GM12878 (cell line): ENCODE measurements at regions not wholly inside any gene's neighbourhood (a gene's known extent, or its start where the extent isn't known, plus 50 kb on each side); places are given as distances from the start of the nearest gene placed in this dataset.

Source experiments
- ATAC-seq: fragments of 200-7000 bp; cut with Tn5 transposase; 3 replicates; pipeline ENCODE4 v1.9.1; 2020; ENCODE audit warnings: mild to moderate bottlenecking, moderate library complexity
- BruUV-seq: library from RNA; stranded (reverse); fragments of 400-500 nt; replicated peaks from 2 replicates; lab custom pipeline; 2021; lab: Mats Ljungman, UMichigan
- CTCF ChIA-PET: fragments of 300-600 bp; sonication (Branson Sonifier 250); formaldehyde crosslinking; extraction: SDS; loops from one replicate; lab custom pipeline; 2021; ENCODE audit warnings: inconsistent platforms; lab: Yijun Ruan, JAX
- POLR2A ChIA-PET: fragments of 350-600 bp; formaldehyde crosslinking; extraction: SDS; loops from one replicate; lab custom pipeline; 2021; ENCODE audit warnings: inconsistent platforms; lab: Charles Lee
- RAD21 ChIA-PET: fragments of 300-600 bp; sonication (Branson Sonifier 250); formaldehyde crosslinking; loops from one replicate; lab custom pipeline; 2023; ENCODE audit warnings: antibody characterized with exemption; ENCODE audit not compliant: unreplicated experiment; lab: Charles Lee
- SMC1A ChIA-PET: fragments of 300-600 bp; sonication (Branson Sonifier 250); formaldehyde crosslinking; loops from one replicate; lab custom pipeline; 2023; ENCODE audit not compliant: unreplicated experiment, uncharacterized antibody; lab: Charles Lee
- DNase-seq: peaks from one replicate; pipeline ENCODE4 v3.0.0-alpha.2; 2011; ENCODE audit warnings: low read depth, low spot score
- FAIRE-seq: peaks from 3 replicates; lab custom pipeline; 2011; peaks lifted over from hg19 to GRCh38; lab: Jason Lieb, UNC
- H2AFZ ChIP-seq: 2 replicates; pipeline ENCODE4 v1.6.0; 2011; ENCODE audit warnings: low read depth, low read length, control low read depth; ENCODE audit not compliant: control insufficient read depth
- H3K27ac ChIP-seq: 2 replicates; pipeline ENCODE4 v1.5.1; 2011; ENCODE audit warnings: control low read depth; ENCODE audit not compliant: control insufficient read depth, insufficient read depth
- H3K27me3 ChIP-seq, 2 experiments: replicated peaks in 1 of 2; 2 replicates each; pipeline versions ENCODE4 v1.6.0 to v1.6.1; 2011; ENCODE audit warnings: low read length in 1 of 2; ENCODE audit not compliant: control insufficient read depth in 2 of 2, insufficient read depth in 2 of 2
- H3K36me3 ChIP-seq, 2 experiments: 2 replicates each; pipeline ENCODE4 v1.5.1; 2011; ENCODE audit warnings: low read length in 1 of 2; ENCODE audit not compliant: control insufficient read depth in 2 of 2, insufficient read depth in 2 of 2
- H3K4me1 ChIP-seq: 2 replicates; pipeline ENCODE4 v1.6.1; 2011; ENCODE audit warnings: mild to moderate bottlenecking, low read length, moderate library complexity, mixed read lengths; ENCODE audit not compliant: control insufficient read depth, insufficient read depth
- H3K4me2 ChIP-seq: 2 replicates; pipeline ENCODE4 v1.6.0; 2011; ENCODE audit warnings: control low read depth; ENCODE audit not compliant: control insufficient read depth, insufficient read depth
- H3K4me3 ChIP-seq: fragments of 200-600 bp; sonication (generic); 2 replicates; pipeline ENCODE4 v1.5.1; 2016
- H3K79me2 ChIP-seq: 2 replicates; pipeline ENCODE4 v1.6.0; 2011; ENCODE audit warnings: low read length; ENCODE audit not compliant: control insufficient read depth, insufficient read depth
- H3K9ac ChIP-seq: 2 replicates; pipeline ENCODE4 v1.8.0; 2011; ENCODE audit warnings: low read length, control low read depth, mixed read lengths; ENCODE audit not compliant: control insufficient read depth, insufficient read depth
- H3K9me3 ChIP-seq: replicated peaks from 3 replicates; pipeline ENCODE4 v1.5.1; 2011; ENCODE audit warnings: mild to moderate bottlenecking, low read length; ENCODE audit not compliant: control insufficient read depth, insufficient read depth
- H4K20me1 ChIP-seq: 2 replicates; pipeline ENCODE4 v1.6.0; 2011; ENCODE audit not compliant: control insufficient read depth, insufficient read depth
- ZBED1 ChIP-seq: IDR thresholded peaks from 2 replicates; pipeline ENCODE4 v1.6.1; 2016; ENCODE audit warnings: borderline replicate concordance
- WGBS: methylation state at CpG from one replicate; pipeline ENCODE4 v1.1.6; 2016; ENCODE audit warnings: low lambda C conversion rate; ENCODE audit not compliant: insufficient replicate concordance, insufficient coverage; ENCODE audit errors: missing lambda C conversion rate; 5-methylcytosine and 5-hydroxymethylcytosine counted together
- in situ Hi-C: fragments of 300-500 bp; cut with MboI; formaldehyde crosslinking; loops from 9 replicates; pipeline ENCODE4 v1.14.3; 2018; ENCODE audit warnings: mixed read lengths
- intact Hi-C: fragments of 100-400 bp; cut with micrococcal nuclease; formaldehyde crosslinking; loops from one replicate; pipeline ENCODE4 v1.14.2; 2022; ENCODE audit not compliant: unreplicated experiment
- TF ChIP-seq, protein P1 (sequence below): IDR thresholded peaks from 2 replicates; pipeline ENCODE4 v1.6.1; 2012; ENCODE audit warnings: improper control_type of control experiment, low read depth, low read length; ENCODE audit not compliant: insufficient replicate concordance

DNA sequence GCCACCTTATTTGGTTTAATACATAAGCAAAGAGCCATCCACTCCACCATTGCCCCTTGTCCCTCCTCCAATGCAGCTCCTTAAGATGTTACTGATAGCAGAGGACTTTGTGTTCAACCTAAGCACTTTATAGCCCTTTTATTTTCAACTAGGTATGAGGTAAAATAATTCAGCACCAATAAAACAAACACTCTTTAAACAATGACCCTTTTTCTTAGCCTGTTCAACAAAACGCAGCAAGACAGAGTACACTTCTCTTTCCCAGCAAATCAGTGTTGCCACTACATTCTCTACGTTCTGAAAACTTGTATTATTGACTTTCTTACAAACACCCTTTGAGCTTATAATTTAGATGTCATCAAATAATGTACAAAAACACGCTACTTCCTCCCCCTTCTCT is 104.0 kb upstream of the IGLL5 start:
- no peak for ATAC-seq
- H3K79me2 ChIP-seq: no peaks in the 10 kb centered on the region
- no TSS peak for BruUV-seq
- no peak overlapping the region for H3K27ac ChIP-seq
- no peaks in the 10 kb centered on the region for H3K27me3 ChIP-seq
- POLR2A ChIA-PET: no interaction called here
- TF ChIP-seq ZBED1: no peak
- TF ChIP-seq, protein P1, sequence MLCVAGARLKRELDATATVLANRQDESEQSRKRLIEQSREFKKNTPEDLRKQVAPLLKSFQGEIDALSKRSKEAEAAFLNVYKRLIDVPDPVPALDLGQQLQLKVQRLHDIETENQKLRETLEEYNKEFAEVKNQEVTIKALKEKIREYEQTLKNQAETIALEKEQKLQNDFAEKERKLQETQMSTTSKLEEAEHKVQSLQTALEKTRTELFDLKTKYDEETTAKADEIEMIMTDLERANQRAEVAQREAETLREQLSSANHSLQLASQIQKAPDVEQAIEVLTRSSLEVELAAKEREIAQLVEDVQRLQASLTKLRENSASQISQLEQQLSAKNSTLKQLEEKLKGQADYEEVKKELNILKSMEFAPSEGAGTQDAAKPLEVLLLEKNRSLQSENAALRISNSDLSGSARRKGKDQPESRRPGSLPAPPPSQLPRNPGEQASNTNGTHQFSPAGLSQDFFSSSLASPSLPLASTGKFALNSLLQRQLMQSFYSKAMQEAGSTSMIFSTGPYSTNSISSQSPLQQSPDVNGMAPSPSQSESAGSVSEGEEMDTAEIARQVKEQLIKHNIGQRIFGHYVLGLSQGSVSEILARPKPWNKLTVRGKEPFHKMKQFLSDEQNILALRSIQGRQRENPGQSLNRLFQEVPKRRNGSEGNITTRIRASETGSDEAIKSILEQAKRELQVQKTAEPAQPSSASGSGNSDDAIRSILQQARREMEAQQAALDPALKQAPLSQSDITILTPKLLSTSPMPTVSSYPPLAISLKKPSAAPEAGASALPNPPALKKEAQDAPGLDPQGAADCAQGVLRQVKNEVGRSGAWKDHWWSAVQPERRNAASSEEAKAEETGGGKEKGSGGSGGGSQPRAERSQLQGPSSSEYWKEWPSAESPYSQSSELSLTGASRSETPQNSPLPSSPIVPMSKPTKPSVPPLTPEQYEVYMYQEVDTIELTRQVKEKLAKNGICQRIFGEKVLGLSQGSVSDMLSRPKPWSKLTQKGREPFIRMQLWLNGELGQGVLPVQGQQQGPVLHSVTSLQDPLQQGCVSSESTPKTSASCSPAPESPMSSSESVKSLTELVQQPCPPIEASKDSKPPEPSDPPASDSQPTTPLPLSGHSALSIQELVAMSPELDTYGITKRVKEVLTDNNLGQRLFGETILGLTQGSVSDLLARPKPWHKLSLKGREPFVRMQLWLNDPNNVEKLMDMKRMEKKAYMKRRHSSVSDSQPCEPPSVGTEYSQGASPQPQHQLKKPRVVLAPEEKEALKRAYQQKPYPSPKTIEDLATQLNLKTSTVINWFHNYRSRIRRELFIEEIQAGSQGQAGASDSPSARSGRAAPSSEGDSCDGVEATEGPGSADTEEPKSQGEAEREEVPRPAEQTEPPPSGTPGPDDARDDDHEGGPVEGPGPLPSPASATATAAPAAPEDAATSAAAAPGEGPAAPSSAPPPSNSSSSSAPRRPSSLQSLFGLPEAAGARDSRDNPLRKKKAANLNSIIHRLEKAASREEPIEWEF: no peak
- TF ChIP-seq, all 136 proteins: peak for 0
- ChIA-PET SMC1A (interaction anchor here (1.2 to 1.4 kb wide), 2 partner anchors 159 to 172 kb away, joined by 3 read pairs; no protein-coding TSS in a partner anchor), CTCF (interaction anchor here (1.2 to 2.9 kb wide), 4 partner anchors 13 to 176 kb away, joined by 3 to 13 read pairs (median 4); no protein-coding TSS in a partner anchor), RAD21 (interaction anchor here (1.4 kb wide), 1 partner anchor 26 kb away, joined by 3 read pairs; no protein-coding TSS in a partner anchor)
- 2% methylated on average over 3 of the region's 3 CpGs for WGBS
- no peak overlapping the region for H3K4me3 ChIP-seq
- no peak overlapping the region for H3K9ac ChIP-seq
- no peaks in the 10 kb centered on the region for H3K36me3 ChIP-seq
- FAIRE-seq (no peak), DNase-seq (no peak)
- no peaks in the 10 kb centered on the region for H4K20me1 ChIP-seq
- no peaks in the 10 kb centered on the region for H3K9me3 ChIP-seq
- intact Hi-C loops: no loop called here
- H3K4me2 ChIP-seq: no peak overlapping the region
- H2AFZ ChIP-seq: no peak overlapping the region
- no peaks in the 10 kb centered on the region for H3K4me1 ChIP-seq
- in situ Hi-C loops: loop anchor here (10.0 kb wide), 1 partner anchor 341 kb away; no protein-coding TSS in a partner anchor
